K562 (cell line): ENCODE measurements at regions not wholly inside any gene's neighbourhood (a gene's known extent, or its start where the extent isn't known, plus 50 kb on each side); places are given as distances from the start of the nearest gene placed in this dataset.
"Not testable (repeated sequence)": the region's sequence is repeated elsewhere in the genome, so short reads cannot be mapped to it uniquely, and the experiment has no call there.

ENCODE experiments used
- ATAC-seq: fragments of 200-7000 bp; cut with Tn5 transposase; 3 replicates; pipeline ENCODE4 v1.9.1; 2020; ENCODE audit warnings: moderate library complexity
- BruUV-seq: library from RNA; stranded (reverse); fragments of 400-500 nt; replicated peaks from 2 replicates; lab custom pipeline; 2021; lab: Mats Ljungman, UMichigan
- CTCF ChIA-PET: fragments of 300-600 bp; formaldehyde crosslinking; extraction: SDS; loops from one replicate; lab custom pipeline; 2021; ENCODE audit warnings: low intra/inter-chr PET ratio; lab: Yijun Ruan, JAX
- POLR2A ChIA-PET: fragments of 300-600, 350-650 bp; sonication (Branson Sonifier 250); formaldehyde crosslinking; extraction: SDS; loops from one replicate; lab custom pipeline; 2021; ENCODE audit warnings: antibody characterized with exemption, inconsistent platforms; lab: Yijun Ruan, JAX
- DNase-seq, 4 experiments: peaks; one replicate each; pipeline versions ENCODE4 v3.0.0 to v3.0.0-alpha.2; 2011 to 2018; ENCODE audit warnings: low spot score in 3 of 4, mixed read lengths in 3 of 4; ENCODE audit errors: extremely low read depth in 1 of 4
- FAIRE-seq: peaks from 2 replicates; lab custom pipeline; 2011; peaks lifted over from hg19 to GRCh38; lab: Jason Lieb, UNC
- H2AFZ ChIP-seq: 2 replicates; pipeline ENCODE4 v1.6.0; 2011; ENCODE audit warnings: low read depth, low read length, control low read depth, inconsistent platforms
- H3K27ac ChIP-seq: fragments of 200-600 bp; 3 replicates; pipeline ENCODE4 v1.8.0; 2011; ENCODE audit warnings: low read depth, mild to moderate bottlenecking, control low read depth, inconsistent platforms, low read length, moderate library complexity, mixed read lengths; ENCODE audit errors: extremely low read depth
- H3K27me3 ChIP-seq, 2 experiments: fragments of 300-600 bp in 1 of 2; 2 replicates in 1 of 2; 3 replicates in 1 of 2; pipeline versions ENCODE4 v1.6.0 to v1.8.0; 2011; ENCODE audit warnings: inconsistent platforms in 2 of 2, low read length in 2 of 2, mild to moderate bottlenecking in 1 of 2, mixed read lengths in 1 of 2, moderate library complexity in 1 of 2; ENCODE audit not compliant: control insufficient read depth in 2 of 2, insufficient read depth in 2 of 2
- H3K36me3 ChIP-seq: fragments of 300-600 bp; 3 replicates; pipeline ENCODE4 v1.8.0; 2011; ENCODE audit warnings: mild to moderate bottlenecking, low read length, inconsistent platforms; ENCODE audit not compliant: control insufficient read depth, insufficient read depth
- H3K4me1 ChIP-seq, 2 experiments: fragments of 200-600 bp in 1 of 2; replicated peaks in 1 of 2; 2 replicates in 1 of 2; 3 replicates in 1 of 2; pipeline versions ENCODE4 v1.5.1 to v1.8.0; 2011; ENCODE audit warnings: inconsistent platforms in 2 of 2, low read length in 2 of 2, mild to moderate bottlenecking in 1 of 2, mixed read lengths in 1 of 2, moderate library complexity in 1 of 2; ENCODE audit not compliant: control insufficient read depth in 2 of 2, insufficient read depth in 2 of 2
- H3K4me2 ChIP-seq: 2 replicates; pipeline ENCODE4 v1.6.1; 2011; ENCODE audit warnings: low read length, control low read depth, inconsistent platforms, mixed read lengths; ENCODE audit not compliant: insufficient read depth
- H3K4me3 ChIP-seq: fragments of 200-600 bp; sonication (generic), shearing (Covaris generic); 2 replicates; pipeline ENCODE4 v1.5.1; 2016; ENCODE audit warnings: control low read depth, inconsistent platforms
- H3K79me2 ChIP-seq: fragments of 200-600 bp; 3 replicates; pipeline ENCODE4 v1.8.0; 2011; ENCODE audit warnings: low read length, inconsistent platforms; ENCODE audit not compliant: control insufficient read depth, insufficient read depth
- H3K9ac ChIP-seq, 2 experiments: 2 replicates each; pipeline versions ENCODE4 v1.6.0 to v1.6.1; 2011; ENCODE audit warnings: low read depth in 2 of 2, low read length in 2 of 2, control low read depth in 1 of 2, inconsistent platforms in 1 of 2, mild to moderate bottlenecking in 1 of 2, mixed read lengths in 1 of 2; ENCODE audit not compliant: insufficient read depth in 1 of 2
- H3K9me1 ChIP-seq: one replicate; pipeline ENCODE4 v1.6.0; 2011; ENCODE audit warnings: inconsistent platforms, mild to moderate bottlenecking, low read length, moderate library complexity; ENCODE audit not compliant: control insufficient read depth, insufficient read depth
- H3K9me3 ChIP-seq: replicated peaks from 2 replicates; pipeline ENCODE4 v1.5.1; 2011; ENCODE audit warnings: low read depth, low read length, inconsistent platforms; ENCODE audit not compliant: control insufficient read depth, insufficient read depth
- H4K20me1 ChIP-seq: replicated peaks from 2 replicates; pipeline ENCODE4 v1.6.1; 2011; ENCODE audit warnings: low read length, inconsistent platforms, mixed read lengths; ENCODE audit not compliant: control insufficient read depth, insufficient read depth
- BCOR ChIP-seq: fragments of 450-650 bp; IDR thresholded peaks from 2 replicates; pipeline ENCODE4 v1.6.1; 2016
- ZFP36 ChIP-seq: fragments of 150-350 bp; IDR thresholded peaks from 2 replicates; pipeline ENCODE4 v1.6.1; 2018; ENCODE audit warnings: low read length, low read depth; ENCODE audit not compliant: partially characterized antibody
- ZNF778 ChIP-seq: fragments of 450-650 bp; formaldehyde crosslinking; IDR thresholded peaks from 2 replicates; pipeline ENCODE4 v1.4.0; 2020; ENCODE audit warnings: mild to moderate bottlenecking, moderate library complexity
- WGBS: fragments of 100-300 bp; shearing (Covaris generic); methylation state at CpG from one replicate; pipeline ENCODE4 v1.1.6; 2016; ENCODE audit warnings: low coverage, mixed read lengths; ENCODE audit not compliant: insufficient coverage; ENCODE audit errors: missing lambda C conversion rate; 5-methylcytosine and 5-hydroxymethylcytosine counted together
- in situ Hi-C: fragments of 300-500 bp; cut with MboI; formaldehyde crosslinking; loops from 4 replicates; pipeline ENCODE4 v1.15.0; 2018; ENCODE audit warnings: inconsistent platforms, mixed read lengths
- intact Hi-C: fragments of 100-400 bp; cut with micrococcal nuclease; formaldehyde crosslinking; loops from 2 replicates; pipeline ENCODE4 v1.14.2; 2022
- TF ChIP-seq, protein P1 (sequence below): fragments of 450-650 bp; conservative IDR thresholded peaks from 2 replicates; pipeline ENCODE4 v1.6.1; 2016; ENCODE audit warnings: missing genetic modification characterization, low read depth, mild to moderate bottlenecking, missing compliant biosample characterization, moderate library complexity

DNA sequence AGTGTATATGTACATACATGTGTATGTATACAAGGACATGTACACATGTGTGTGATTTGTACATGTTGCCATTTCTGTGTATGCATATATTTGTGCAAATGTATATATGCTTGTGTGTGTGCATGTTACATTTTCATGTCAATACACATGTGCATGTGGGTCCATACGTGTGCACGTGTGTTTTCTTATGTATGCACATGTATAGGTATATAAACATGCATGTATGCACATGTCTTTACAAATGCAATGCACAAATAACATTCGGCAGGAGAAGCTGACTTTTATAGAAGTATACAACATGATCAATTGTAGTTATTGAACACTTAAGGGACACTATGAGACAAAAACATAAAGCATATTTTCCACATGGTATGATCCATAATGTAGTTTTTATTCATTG is 307.4 kb upstream of the SEMA3C start:
- WGBS: 30% methylated on average over 3 of the region's 3 CpGs
- TF ChIP-seq, protein P1, sequence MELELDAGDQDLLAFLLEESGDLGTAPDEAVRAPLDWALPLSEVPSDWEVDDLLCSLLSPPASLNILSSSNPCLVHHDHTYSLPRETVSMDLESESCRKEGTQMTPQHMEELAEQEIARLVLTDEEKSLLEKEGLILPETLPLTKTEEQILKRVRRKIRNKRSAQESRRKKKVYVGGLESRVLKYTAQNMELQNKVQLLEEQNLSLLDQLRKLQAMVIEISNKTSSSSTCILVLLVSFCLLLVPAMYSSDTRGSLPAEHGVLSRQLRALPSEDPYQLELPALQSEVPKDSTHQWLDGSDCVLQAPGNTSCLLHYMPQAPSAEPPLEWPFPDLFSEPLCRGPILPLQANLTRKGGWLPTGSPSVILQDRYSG (tag): no peak
- no peak for TF ChIP-seq ZNF778 (CRISPR knock-in tag)
- no peak for TF ChIP-seq BCOR
- TF ChIP-seq, all 486 proteins: peak for 0
- BruUV-seq: no TSS peak
- H3K9me3 ChIP-seq: no peaks in the 10 kb centered on the region; the same call in 1 of the 2 replicates
- in situ Hi-C loops (no loop called here), intact Hi-C loops (no loop called here)
- H2AFZ ChIP-seq: no peak overlapping the region
- CTCF ChIA-PET: no interaction called here
- H3K27ac ChIP-seq: no peak overlapping the region
- no peaks in the 10 kb centered on the region for H3K79me2 ChIP-seq
- H3K9me1 ChIP-seq: no peaks in the 10 kb centered on the region
- ATAC-seq: no peak
- POLR2A ChIA-PET: no interaction called here
- FAIRE-seq: no peak
- no peak overlapping the region for H3K4me2 ChIP-seq
- H3K4me1 ChIP-seq: no peaks in the 10 kb centered on the region
- H4K20me1 ChIP-seq: no peaks in the 10 kb centered on the region
- no peak overlapping the region for H3K9ac ChIP-seq
- H3K4me3 ChIP-seq: no peak overlapping the region
- no peaks in the 10 kb centered on the region for H3K27me3 ChIP-seq
- no peaks in the 10 kb centered on the region for H3K36me3 ChIP-seq
- DNase-seq: no peak

DNA sequence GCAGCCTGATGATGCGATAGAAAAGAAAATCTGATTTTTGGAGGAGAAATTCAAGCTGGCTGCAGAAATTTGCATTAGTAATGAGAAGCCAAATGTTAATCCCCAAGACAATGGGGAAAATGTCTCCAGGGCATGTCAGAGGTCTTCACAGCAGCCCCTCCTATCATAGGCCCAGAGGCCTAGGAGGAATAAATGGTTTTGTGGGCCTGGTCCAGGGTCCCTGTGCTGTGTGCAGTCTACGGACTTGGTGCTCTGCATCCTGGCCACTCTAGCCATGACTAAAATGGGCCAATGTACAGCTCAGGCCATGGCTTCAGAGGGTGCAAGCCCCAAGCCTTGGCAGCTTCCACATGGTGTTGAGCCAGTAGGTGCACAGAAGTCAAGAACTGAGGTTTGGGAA is 303.8 kb upstream of the SEMA3C start:
- H3K9me3 ChIP-seq, H2AFZ ChIP-seq, H3K9ac ChIP-seq, H3K36me3 ChIP-seq, FAIRE-seq, ATAC-seq, H3K4me2 ChIP-seq, H3K27ac ChIP-seq, in situ Hi-C loops, H3K79me2 ChIP-seq, POLR2A ChIA-PET, H3K4me1 ChIP-seq, CTCF ChIA-PET, H3K4me3 ChIP-seq, DNase-seq, BruUV-seq, H3K27me3 ChIP-seq, H4K20me1 ChIP-seq, intact Hi-C loops, H3K9me1 ChIP-seq: not testable (repeated sequence)
- WGBS: 27% methylated on average over 2 of the region's 2 CpGs
- TF ChIP-seq ZFP36: peak; percentile 44
